H1 (cell line): ENCODE measurements at regions not wholly inside any gene's neighbourhood (a gene's known extent, or its start where the extent isn't known, plus 50 kb on each side); places are given as distances from the start of the nearest gene placed in this dataset.

Experiments used
- CTCF ChIA-PET: fragments of 300-600 bp; sonication (Branson Sonifier 250); formaldehyde crosslinking; loops from one replicate; lab custom pipeline; 2021; ENCODE audit not compliant: partially characterized antibody; lab: Charles Lee
- POLR2A ChIA-PET: fragments of 300-600 bp; sonication (Branson Sonifier 250); formaldehyde crosslinking; loops from one replicate; lab custom pipeline; 2021; ENCODE audit warnings: inconsistent platforms; ENCODE audit not compliant: partially characterized antibody; lab: Charles Lee
- DNase-seq, 2 experiments: peaks; one replicate each; pipeline versions ENCODE4 v3.0.0 to v3.0.0-alpha.2; 2010 to 2022; ENCODE audit warnings: low spot score in 2 of 2, low read depth in 1 of 2, mixed read lengths in 1 of 2
- FAIRE-seq: peaks from 2 replicates; lab custom pipeline; 2011; peaks lifted over from hg19 to GRCh38; lab: Jason Lieb, UNC
- H2AFZ ChIP-seq: 2 replicates; pipeline ENCODE4 v1.8.1; 2012; ENCODE audit warnings: low read length, inconsistent platforms
- H2AK5ac ChIP-seq: 2 replicates; pipeline ENCODE4 v1.6.1; 2013; ENCODE audit warnings: low read depth, low read length
- H2BK120ac ChIP-seq: replicated peaks from 2 replicates; pipeline ENCODE3; 2013; ENCODE audit warnings: low read depth, low read length, inconsistent platforms
- H2BK12ac ChIP-seq: 2 replicates; pipeline ENCODE4 v1.6.1; 2013; ENCODE audit warnings: low read depth, low read length
- H2BK15ac ChIP-seq: 2 replicates; pipeline ENCODE4 v1.6.1; 2013; ENCODE audit warnings: low read length
- H2BK20ac ChIP-seq: 2 replicates; pipeline ENCODE4 v1.6.1; 2013; ENCODE audit warnings: low read length
- H2BK5ac ChIP-seq: 2 replicates; pipeline ENCODE4 v1.6.1; 2013; ENCODE audit warnings: low read depth, low read length
- H3K14ac ChIP-seq: 2 replicates; pipeline ENCODE4 v1.6.1; 2013; ENCODE audit warnings: inconsistent platforms; ENCODE audit not compliant: insufficient read length
- H3K18ac ChIP-seq: 2 replicates; pipeline ENCODE4 v1.6.1; 2013; ENCODE audit warnings: low read length; ENCODE audit errors: extremely low read depth
- H3K23ac ChIP-seq: 2 replicates; pipeline ENCODE4 v1.6.1; 2013; ENCODE audit warnings: inconsistent platforms; ENCODE audit not compliant: insufficient read length
- H3K23me2 ChIP-seq: 2 replicates; pipeline ENCODE4 v1.6.1; 2013; ENCODE audit warnings: low read depth, low read length
- H3K27ac ChIP-seq: 2 replicates; pipeline ENCODE4 v1.6.1; 2011; ENCODE audit warnings: low read depth, low read length, inconsistent platforms
- H3K27me3 ChIP-seq, 4 experiments: replicated peaks in 1 of 4; 1 replicate in 1 of 4; 2 replicates in 3 of 4; pipeline versions ENCODE4 v1.6.1 to v1.8.1; 2011 to 2013; ENCODE audit warnings: low read length in 3 of 4, mild to moderate bottlenecking in 3 of 4, inconsistent platforms in 2 of 4, mixed read lengths in 2 of 4, moderate library complexity in 1 of 4; ENCODE audit not compliant: control insufficient read depth in 3 of 4, insufficient read depth in 3 of 4; ENCODE audit errors: extremely low read depth in 1 of 4
- H3K36me3 ChIP-seq, 4 experiments: 2 replicates each; pipeline versions ENCODE4 v1.6.1 to v1.8.1; 2011 to 2013; ENCODE audit warnings: mild to moderate bottlenecking in 4 of 4, low read length in 3 of 4, moderate library complexity in 2 of 4, control low read depth in 1 of 4, inconsistent platforms in 1 of 4; ENCODE audit not compliant: insufficient read depth in 4 of 4, control insufficient read depth in 2 of 4
- H3K4ac ChIP-seq: replicated peaks from 2 replicates; pipeline ENCODE3; 2013; ENCODE audit warnings: low read length, low read depth, mixed read lengths, inconsistent platforms; ENCODE audit not compliant: insufficient read length
- H3K4me1 ChIP-seq, 4 experiments: replicated peaks in 1 of 4; 1 replicate in 1 of 4; 2 replicates in 3 of 4; pipeline versions ENCODE4 v1.6.1 to v1.8.1; 2011 to 2013; ENCODE audit warnings: low read length in 3 of 4, inconsistent platforms in 2 of 4, mixed read lengths in 1 of 4; ENCODE audit not compliant: insufficient read depth in 4 of 4, control insufficient read depth in 3 of 4
- H3K4me2 ChIP-seq, 2 experiments: 2 replicates each; pipeline versions ENCODE4 v1.6.1 to v1.8.1; 2011 to 2013; ENCODE audit warnings: low read depth in 2 of 2, low read length in 2 of 2, control low read depth in 1 of 2, inconsistent platforms in 1 of 2, mild to moderate bottlenecking in 1 of 2; ENCODE audit not compliant: insufficient read depth in 1 of 2
- H3K4me3 ChIP-seq, 4 experiments: fragments of 200-600, 300-600 bp in 1 of 4; sonication (generic), shearing (Covaris generic), sonication (Bioruptor Twin) in 1 of 4; 2 replicates each; pipeline versions ENCODE4 v1.5.1 to v1.8.1; 2011 to 2016; ENCODE audit warnings: low read length in 4 of 4, low read depth in 3 of 4, control low read depth in 2 of 4, inconsistent platforms in 2 of 4, mild to moderate bottlenecking in 2 of 4, mixed read lengths in 1 of 4, moderate library complexity in 1 of 4; ENCODE audit not compliant: insufficient read depth in 2 of 4; ENCODE audit errors: extremely low read depth in 1 of 4
- H3K56ac ChIP-seq: replicated peaks from 2 replicates; pipeline ENCODE3; 2013; ENCODE audit warnings: low read depth, mild to moderate bottlenecking, mixed read lengths, low read length, inconsistent platforms; ENCODE audit not compliant: insufficient read length
- H3K79me1 ChIP-seq: 2 replicates; pipeline ENCODE4 v1.6.1; 2013; ENCODE audit warnings: low read depth, low read length, control low read depth
- H3K79me2 ChIP-seq, 2 experiments: 2 replicates each; pipeline versions ENCODE4 v1.6.1 to v1.8.1; 2012 to 2013; ENCODE audit warnings: low read length in 2 of 2, mild to moderate bottlenecking in 2 of 2, inconsistent platforms in 1 of 2; ENCODE audit not compliant: insufficient read depth in 2 of 2, control insufficient read depth in 1 of 2
- H3K9ac ChIP-seq, 4 experiments: replicated peaks in 1 of 4; 1 replicate in 1 of 4; 2 replicates in 3 of 4; pipeline versions ENCODE4 v1.6.1 to v1.8.1; 2011 to 2013; ENCODE audit warnings: low read depth in 3 of 4, low read length in 3 of 4, control low read depth in 2 of 4, mild to moderate bottlenecking in 2 of 4, moderate library complexity in 2 of 4, inconsistent platforms in 1 of 4; ENCODE audit errors: extremely low read depth in 1 of 4
- H3K9me3 ChIP-seq, 2 experiments: 2 replicates each; pipeline versions ENCODE4 v1.6.1 to v1.8.1; 2012 to 2013; ENCODE audit warnings: mild to moderate bottlenecking in 2 of 2, moderate library complexity in 2 of 2, control low read depth in 1 of 2, inconsistent platforms in 1 of 2, low read depth in 1 of 2, low read length in 1 of 2, mixed read lengths in 1 of 2; ENCODE audit not compliant: insufficient read depth in 2 of 2
- H4K20me1 ChIP-seq, 2 experiments: replicated peaks in 1 of 2; 2 replicates each; pipeline versions ENCODE3 to v1.8.1; 2011 to 2013; ENCODE audit warnings: inconsistent platforms in 2 of 2, low read length in 2 of 2, mild to moderate bottlenecking in 1 of 2; ENCODE audit not compliant: insufficient read depth in 2 of 2, control insufficient read depth in 1 of 2
- H4K5ac ChIP-seq: 2 replicates; pipeline ENCODE4 v1.6.1; 2013; ENCODE audit warnings: low read length, low read depth, mixed read lengths, inconsistent platforms; ENCODE audit not compliant: insufficient read length
- H4K8ac ChIP-seq: 2 replicates; pipeline ENCODE4 v1.8.0; 2013; ENCODE audit warnings: mild to moderate bottlenecking, moderate library complexity, low read length, inconsistent platforms; ENCODE audit not compliant: insufficient read depth; ENCODE audit errors: extremely low read depth
- H4K91ac ChIP-seq: replicated peaks from 2 replicates; pipeline ENCODE3; 2013; ENCODE audit warnings: low read length, mixed read lengths, inconsistent platforms; ENCODE audit not compliant: insufficient read length
- BCL11A ChIP-seq, 2 experiments: IDR thresholded peaks; one replicate each; pipeline ENCODE4 v1.6.1; 2011; ENCODE audit warnings: low read depth in 2 of 2, low read length in 2 of 2, mild to moderate bottlenecking in 2 of 2
- ZNF274 ChIP-seq: IDR thresholded peaks from 2 replicates; pipeline ENCODE4 v1.7.0; 2012; ENCODE audit warnings: low read length, borderline replicate concordance; ENCODE audit errors: extremely low read depth
- WGBS, 2 experiments: shearing (Covaris generic) in 1 of 2; methylation state at CpG; one replicate each; pipeline versions ENCODE4 v1.1.6 to v1.1.7; 2013 to 2015; ENCODE audit warnings: low lambda C conversion rate in 2 of 2, mixed read lengths in 2 of 2, inconsistent platforms in 1 of 2, low coverage in 1 of 2, missing lambda C conversion rate in 1 of 2; ENCODE audit not compliant: insufficient replicate concordance in 2 of 2, insufficient coverage in 1 of 2, insufficient read length in 1 of 2; ENCODE audit errors: extremely low coverage in 1 of 2, missing lambda C conversion rate in 1 of 2; 5-methylcytosine and 5-hydroxymethylcytosine counted together
- TF ChIP-seq, protein P1 (sequence below): IDR thresholded peaks from 2 replicates; pipeline ENCODE4 v1.6.1; 2012; ENCODE audit warnings: inconsistent platforms
- TF ChIP-seq, protein P2 (sequence below): IDR thresholded peaks from 2 replicates; pipeline ENCODE4 v1.6.1; 2012; ENCODE audit warnings: inconsistent platforms

DNA sequence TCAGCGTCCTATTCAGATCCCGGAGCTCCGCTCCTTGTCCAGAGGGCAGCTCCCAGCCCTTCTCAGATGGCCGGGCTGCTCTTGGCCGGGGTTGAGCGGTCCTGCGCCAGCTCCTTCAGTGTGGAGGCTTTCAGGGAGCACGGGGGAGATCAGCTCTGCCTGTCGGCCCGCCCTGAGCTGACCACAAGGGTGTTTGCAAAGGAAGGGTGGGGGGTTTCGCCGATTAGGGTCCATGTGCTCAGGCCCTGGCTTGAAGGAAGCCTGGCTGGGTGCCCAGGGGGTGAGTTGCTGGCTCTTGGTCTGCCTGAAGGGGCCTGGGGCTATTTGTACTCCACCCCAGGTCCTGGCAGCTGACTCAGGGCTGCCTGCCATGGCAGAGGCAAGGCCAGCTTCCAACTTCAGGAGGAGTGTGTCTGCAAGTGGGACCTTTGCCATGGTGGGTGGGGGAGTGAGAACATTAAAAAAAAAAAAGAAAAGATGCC, 250.1 kb upstream of the KLF4 start:
- Histone ChIP-seq H3K27ac (no peak overlapping the region), H3K9ac (no peak overlapping the region), H3K9me3 (no peaks in the 10 kb centered on the region), H3K36me3 (no peaks in the 10 kb centered on the region), H3K79me1 (no peaks in the 10 kb centered on the region), H3K56ac (no peak overlapping the region), H3K23me2 (no peaks in the 10 kb centered on the region), H3K14ac (no peak overlapping the region), H2AK5ac (no peak overlapping the region), H2AFZ (0 out of 2 replicates have a peak overlapping the region, but pooled peaks have one; percentile 12), H3K4me3 (no peak overlapping the region), H3K27me3 (no peaks in the 10 kb centered on the region), H2BK120ac (no peak overlapping the region), H4K91ac (no peak overlapping the region), H3K79me2 (no peaks in the 10 kb centered on the region), H3K4ac (no peak overlapping the region), H2BK12ac (no peak overlapping the region), H3K18ac (no peak overlapping the region), H2BK5ac (no peak overlapping the region), H4K8ac (peak overlapping the region; percentile 53; the same call in 1 of the 2 replicates), H4K5ac (no peak overlapping the region), H2BK20ac (no peak overlapping the region), H3K4me1 (no peaks in the 10 kb centered on the region), H2BK15ac (no peak overlapping the region), H3K23ac (no peak overlapping the region), H3K4me2 (no peak overlapping the region), H4K20me1 (no peaks in the 10 kb centered on the region)
- ChIA-PET CTCF (interaction anchor here (1.1 kb wide), 1 partner anchor 10 kb away, joined by 3 read pairs; no protein-coding TSS in a partner anchor), POLR2A (interaction anchor here (1.1 kb wide), 1 partner anchor 10 kb away, joined by 3 read pairs; no protein-coding TSS in a partner anchor)
- WGBS, 2 experiments: 96% methylated on average over 12 of the region's 12 CpGs; no CpG with 5 or more reads in 1 of the 2 experiments
- FAIRE-seq (no peak), DNase-seq (peak in 1 of 2 experiments; percentile 44)
- TF ChIP-seq ZNF274 (no peak), BCL11A (IDR thresholded peaks at IDR 0.05; ENCODE audit: low read depth in 2 of 2, low read length in 2 of 2) (no peak)
- TF ChIP-seq, protein P1, sequence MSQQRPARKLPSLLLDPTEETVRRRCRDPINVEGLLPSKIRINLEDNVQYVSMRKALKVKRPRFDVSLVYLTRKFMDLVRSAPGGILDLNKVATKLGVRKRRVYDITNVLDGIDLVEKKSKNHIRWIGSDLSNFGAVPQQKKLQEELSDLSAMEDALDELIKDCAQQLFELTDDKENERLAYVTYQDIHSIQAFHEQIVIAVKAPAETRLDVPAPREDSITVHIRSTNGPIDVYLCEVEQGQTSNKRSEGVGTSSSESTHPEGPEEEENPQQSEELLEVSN: no peak
- TF ChIP-seq, protein P2, sequence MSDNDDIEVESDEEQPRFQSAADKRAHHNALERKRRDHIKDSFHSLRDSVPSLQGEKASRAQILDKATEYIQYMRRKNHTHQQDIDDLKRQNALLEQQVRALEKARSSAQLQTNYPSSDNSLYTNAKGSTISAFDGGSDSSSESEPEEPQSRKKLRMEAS: 0 out of 2 replicates have a peak, but pooled peaks have one; percentile 27
